Tongue (tissue), 1 donor: ENCODE measurements at regions not wholly inside any gene's neighbourhood (a gene's known extent, or its start where the extent isn't known, plus 50 kb on each side); places are given as distances from the start of the nearest gene placed in this dataset.
"Not testable (repeated sequence)": the region's sequence is repeated elsewhere in the genome, so short reads cannot be mapped to it uniquely, and the experiment has no call there.

ENCODE experiments used
- DNase-seq: peaks from one replicate; pipeline ENCODE4 v3.0.0-alpha.2; 2015

GRCh38 chr16:16448423-16448822 lies 69.5 kb downstream of the NPIPA7 start:
- not testable (repeated sequence) for DNase-seq

GRCh38 chr16:16449712-16450237 lies 70.8 kb downstream of the NPIPA7 start:
- not testable (repeated sequence) for DNase-seq

DNA sequence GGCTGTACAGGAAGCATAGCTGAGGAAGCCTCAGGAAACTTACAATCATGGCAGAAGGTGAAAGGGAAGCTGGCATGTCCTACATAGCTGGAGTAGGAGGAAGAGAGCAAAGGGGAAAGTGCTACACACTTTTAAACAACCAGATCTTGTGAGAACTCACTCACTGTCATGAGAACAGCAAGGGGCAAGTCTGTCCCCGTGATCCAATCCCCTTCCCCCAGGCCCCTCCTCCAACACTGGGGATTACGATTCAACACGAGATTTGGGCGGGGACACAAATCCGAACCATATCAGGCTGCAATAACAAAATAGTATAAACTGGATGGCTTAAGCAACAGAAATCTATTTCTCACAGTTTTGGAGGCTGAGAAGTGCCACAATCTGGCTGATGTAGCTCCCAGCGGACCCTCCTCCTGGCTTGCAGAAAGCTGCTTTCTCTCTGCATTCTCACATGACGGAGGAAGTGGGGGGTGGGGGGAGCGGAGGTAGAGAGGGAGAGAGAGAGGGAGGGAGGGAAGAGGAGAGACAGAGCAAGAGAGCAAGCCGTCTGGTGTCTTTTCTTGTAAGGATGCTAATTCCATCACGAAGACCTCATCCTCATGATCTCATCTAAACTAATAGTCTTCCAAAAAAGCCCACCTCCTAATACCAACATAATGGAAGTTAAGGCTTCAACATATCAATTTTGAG lies 72.9 kb downstream of the NPIPA7 start:
- not testable (repeated sequence) for DNase-seq

- not testable (repeated sequence) for DNase-seq
Measured at GRCh38 chr16:16458579-16458978, 79.6 kb downstream of the NPIPA7 start.

DNA sequence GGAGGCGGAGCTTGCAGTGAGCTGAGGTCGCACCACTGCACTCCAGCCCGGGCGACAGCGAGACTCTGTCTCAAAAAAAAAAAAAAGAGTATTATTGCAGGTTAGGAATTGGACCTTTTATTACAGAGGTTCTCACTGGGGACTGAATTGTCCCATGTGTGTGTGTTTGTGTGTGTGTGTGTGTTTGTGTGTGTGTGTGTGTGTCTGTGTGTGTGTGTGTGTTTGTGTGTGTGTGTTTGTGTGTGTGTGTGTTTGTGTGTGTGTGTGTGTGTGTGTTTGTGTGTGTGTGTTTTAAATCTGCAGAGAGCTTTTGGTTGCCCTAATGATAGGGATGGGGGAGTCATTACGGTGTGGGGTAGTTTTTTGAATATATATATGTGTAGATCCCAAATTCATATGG lies 84.9 kb downstream of the NPIPA7 start:
- DNase-seq: not testable (repeated sequence)

DNA sequence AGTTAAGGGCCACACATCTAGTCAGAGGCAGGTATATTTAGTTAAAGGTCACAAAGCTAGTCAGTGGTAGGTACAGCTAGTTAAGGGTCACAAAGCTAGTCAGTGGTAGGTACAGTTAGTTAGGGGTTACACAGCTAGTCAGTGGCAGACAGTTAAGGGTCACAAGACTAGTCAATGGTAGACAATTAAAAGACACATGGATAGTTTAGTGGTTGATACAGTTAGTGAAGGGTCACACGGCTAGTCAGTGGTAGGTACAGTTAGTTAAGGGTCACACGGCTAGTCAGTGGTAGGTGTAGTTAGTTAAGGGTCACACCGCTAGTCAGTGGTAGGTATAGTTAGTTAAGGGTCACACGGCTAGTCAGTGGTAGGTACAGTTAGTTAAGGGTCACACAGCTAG lies 110.0 kb downstream of the NPIPA7 start:
- not testable (repeated sequence) for DNase-seq

DNA sequence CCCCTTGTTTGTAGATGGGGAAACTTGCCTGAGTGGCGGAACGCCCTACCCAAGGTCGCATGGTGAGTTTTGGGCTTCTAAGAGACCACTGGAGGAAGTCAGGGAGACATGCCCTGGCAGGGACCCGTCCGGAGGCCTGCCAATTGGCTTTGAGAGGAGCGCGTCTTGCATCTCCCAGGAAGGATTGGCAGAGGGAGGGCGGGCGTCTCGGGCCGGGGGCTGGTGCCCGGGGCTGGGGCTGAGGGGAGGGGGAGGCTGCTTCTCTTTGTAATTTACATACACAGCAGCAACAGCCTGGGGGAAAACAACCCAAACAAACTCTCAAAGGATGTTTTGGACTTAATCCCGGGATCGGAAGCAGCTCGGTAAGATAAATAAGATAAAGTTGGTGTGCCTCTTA lies 110.5 kb downstream of the NPIPA7 start:
- not testable (repeated sequence) for DNase-seq

DNA sequence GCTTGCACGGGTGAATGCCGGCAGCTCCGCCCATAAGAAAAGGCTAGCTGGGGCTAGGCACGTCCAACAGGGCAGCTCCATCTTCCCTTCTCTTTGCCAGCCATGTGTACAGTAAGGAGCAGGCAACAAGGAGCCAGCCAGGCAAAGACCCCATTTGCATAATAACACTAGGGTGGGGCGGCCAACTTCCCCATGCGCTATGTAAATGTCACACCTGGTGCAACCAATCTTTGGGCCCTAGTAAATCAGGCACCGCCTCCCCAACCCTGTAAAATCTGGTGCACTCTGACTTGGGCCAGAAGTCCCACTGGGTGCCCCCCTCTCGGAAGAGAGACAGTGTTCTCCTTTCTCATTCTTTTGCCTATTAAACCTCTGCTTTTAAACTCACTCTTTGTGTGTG lies 115.2 kb downstream of the NPIPA7 start:
- DNase-seq: not testable (repeated sequence)

DNA sequence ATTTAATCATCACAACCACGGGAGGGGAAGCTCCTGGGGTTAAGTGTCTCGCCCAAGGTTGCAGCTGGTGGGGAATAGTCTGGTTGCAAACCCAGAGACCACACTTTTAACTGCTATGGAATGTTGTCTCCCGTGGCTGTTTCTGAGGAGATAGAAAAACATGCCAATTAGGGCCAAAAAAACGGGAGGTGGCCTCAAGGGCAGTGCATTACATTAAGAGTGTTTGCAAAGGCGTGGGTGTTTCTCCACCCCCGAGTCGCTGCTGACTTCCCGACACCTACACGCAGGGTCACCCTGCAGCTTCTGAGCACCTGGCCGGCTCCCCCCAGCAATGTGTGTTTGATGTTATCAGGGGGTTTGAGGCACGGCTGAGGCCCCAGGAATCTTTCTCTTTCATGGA lies 116.1 kb downstream of the NPIPA7 start:
- not testable (repeated sequence) for DNase-seq

GRCh38 chr16:16499875-16500274 lies 120.9 kb downstream of the NPIPA7 start:
- DNase-seq: not testable (repeated sequence)

GRCh38 chr16:16507041-16507440 lies 128.1 kb downstream of the NPIPA7 start:
- DNase-seq: not testable (repeated sequence)

DNA sequence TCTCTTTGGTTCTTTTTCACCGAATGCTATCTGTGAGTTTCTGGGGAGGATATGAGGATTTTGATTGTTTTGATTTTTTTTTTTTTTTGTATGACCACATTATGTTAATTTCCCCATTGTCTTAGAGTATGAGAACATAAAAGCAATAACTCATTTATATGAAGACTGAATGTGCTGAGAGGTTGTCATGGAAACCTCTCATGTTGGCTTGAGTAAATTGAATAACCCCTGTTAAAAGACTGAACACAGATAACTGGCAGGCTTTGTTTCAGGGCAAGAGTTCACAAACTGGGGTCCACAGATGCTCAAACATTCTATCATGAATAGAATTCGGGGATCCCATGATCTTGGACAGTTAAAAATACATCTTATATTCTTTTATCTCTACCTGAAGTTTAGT lies 129.4 kb downstream of the NPIPA7 start:
- not testable (repeated sequence) for DNase-seq

GRCh38 chr16:16519395-16519794 lies 140.5 kb downstream of the NPIPA7 start:
- not testable (repeated sequence) for DNase-seq

- not testable (repeated sequence) for DNase-seq
Measured at GRCh38 chr16:16521239-16522002, 142.5 kb downstream of the NPIPA7 start.

GRCh38 chr16:16526998-16527397 lies 148.1 kb downstream of the NPIPA7 start:
- not testable (repeated sequence) for DNase-seq

GRCh38 chr16:16530744-16531143 lies 151.8 kb downstream of the NPIPA7 start:
- DNase-seq: not testable (repeated sequence)

DNA sequence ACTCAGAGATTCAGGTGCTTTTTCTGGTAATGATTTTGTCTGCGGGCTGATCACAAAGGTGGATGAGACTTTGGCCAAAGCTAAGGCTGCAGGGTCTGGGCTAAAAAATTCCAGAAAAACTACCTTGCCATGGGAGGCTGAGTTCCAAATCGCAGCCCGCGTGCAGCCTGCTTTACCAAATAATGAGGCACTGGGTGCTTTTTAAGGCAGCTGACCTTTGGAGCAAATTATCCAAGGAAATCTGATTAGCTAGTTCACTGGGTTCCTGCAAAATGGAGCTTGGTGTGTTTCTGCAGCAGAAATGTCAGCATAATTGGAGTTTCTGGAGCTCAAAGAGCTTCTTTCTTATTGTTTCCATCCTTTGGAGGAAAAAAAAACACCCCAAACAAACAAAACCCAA lies 156.6 kb downstream of the NPIPA7 start:
- not testable (repeated sequence) for DNase-seq

DNA sequence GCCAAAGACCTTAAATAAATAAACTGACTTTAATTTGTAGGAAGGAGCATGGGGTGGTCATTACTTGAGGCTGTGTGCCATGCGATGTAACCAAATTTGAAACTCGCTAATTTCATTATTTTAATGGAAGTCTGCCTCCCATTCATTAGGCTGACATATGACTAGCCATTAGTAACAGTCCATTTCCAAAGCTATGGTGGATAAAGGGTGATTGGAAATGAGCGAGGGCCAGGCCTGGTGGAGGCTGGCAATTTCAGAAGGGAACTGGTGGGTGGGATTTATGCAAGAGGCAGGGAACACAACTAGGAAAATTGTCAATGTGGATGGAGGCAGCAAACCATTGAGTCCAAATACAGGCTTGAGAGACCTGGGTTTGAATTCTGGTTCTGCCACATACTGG lies 157.2 kb downstream of the NPIPA7 start:
- not testable (repeated sequence) for DNase-seq

GRCh38 chr16:16549710-16550109 lies 170.8 kb downstream of the NPIPA7 start:
- not testable (repeated sequence) for DNase-seq

DNA sequence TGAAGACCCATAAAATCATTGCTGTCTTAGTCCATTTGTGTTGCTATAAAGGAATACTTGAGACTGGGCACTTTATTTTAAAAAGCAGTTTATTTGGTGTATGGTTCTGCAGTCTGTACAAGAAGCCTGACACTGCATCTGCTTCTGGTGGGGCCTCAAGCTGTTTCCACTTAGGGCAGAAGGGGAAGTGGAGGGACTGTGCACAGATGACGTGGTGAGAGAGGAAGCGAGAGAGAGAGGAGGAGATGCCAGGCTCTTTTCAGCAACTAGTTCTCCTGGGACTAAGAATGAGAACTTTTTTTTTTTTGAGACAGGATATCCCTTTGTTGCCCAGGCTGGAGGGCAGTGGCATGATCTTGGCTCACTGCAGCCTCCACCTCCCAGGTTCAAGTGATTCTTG lies 171.9 kb downstream of the NPIPA7 start:
- not testable (repeated sequence) for DNase-seq

GRCh38 chr16:16552819-16553340 lies 173.9 kb downstream of the NPIPA7 start:
- DNase-seq: not testable (repeated sequence)

DNA sequence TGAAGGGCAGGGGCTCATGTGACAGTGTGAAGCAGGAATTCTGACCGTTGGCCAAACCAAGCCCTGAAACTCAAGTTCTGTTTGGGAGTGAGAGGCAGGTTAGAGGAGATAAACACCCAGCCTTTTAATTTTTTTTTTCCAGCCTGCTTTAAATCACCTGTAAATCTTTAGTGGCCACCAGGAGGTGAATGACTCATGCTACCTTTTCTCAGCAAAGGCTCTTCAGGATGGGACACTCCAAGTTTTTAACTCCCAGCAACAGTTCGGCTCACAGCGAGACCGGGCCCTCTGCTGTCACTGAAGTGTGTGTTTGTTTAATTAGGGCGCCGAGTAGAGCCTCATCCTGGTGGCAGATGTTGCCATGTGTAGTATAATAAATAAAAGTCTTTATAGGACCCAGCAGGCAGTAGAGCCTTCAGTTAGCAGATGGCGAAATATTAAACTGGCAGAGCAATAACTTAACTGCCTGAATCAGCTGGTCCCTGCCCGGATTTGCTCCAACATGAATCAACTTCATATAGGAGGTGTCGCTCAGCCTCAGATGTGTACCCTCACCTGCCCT lies 180.3 kb downstream of the NPIPA7 start:
- not testable (repeated sequence) for DNase-seq

DNA sequence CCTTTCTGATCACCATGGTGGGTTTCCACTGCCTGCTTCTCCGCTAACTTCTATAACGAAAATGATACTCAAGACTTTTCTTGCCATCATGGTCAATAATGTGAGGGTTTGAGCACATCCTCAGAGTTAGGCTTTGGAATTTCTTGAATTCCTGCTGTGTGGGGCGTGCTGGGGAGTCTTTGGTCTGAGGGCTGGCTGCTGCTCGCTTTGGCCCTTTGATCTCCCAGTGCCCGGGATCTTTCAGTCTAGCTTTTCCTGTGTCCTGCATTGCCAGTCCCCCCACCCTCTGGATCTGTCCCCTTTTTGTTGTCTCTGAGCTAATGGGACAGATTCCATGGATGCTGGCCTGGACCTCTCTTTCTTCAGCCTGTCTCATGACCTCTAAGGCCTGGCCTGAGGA lies 182.6 kb downstream of the NPIPA7 start:
- DNase-seq: not testable (repeated sequence)
